GM21381 (cell line): ENCODE measurements at regions not wholly inside any gene's neighbourhood (a gene's known extent, or its start where the extent isn't known, plus 50 kb on each side); places are given as distances from the start of the nearest gene placed in this dataset.
A peak's percentile ranks its signal among the peaks of the same experiment; 100 is the strongest.
"Not testable (repeated sequence)": the region's sequence is repeated elsewhere in the genome, so short reads cannot be mapped to it uniquely, and the experiment has no call there.

Experiments used
- ATAC-seq: cut with Tn5 transposase; IDR thresholded peaks from one replicate; pipeline ENCODE4 v1.9.1; 2021; ENCODE audit warnings: mild to moderate bottlenecking, moderate library complexity; ENCODE audit not compliant: unreplicated experiment

DNA sequence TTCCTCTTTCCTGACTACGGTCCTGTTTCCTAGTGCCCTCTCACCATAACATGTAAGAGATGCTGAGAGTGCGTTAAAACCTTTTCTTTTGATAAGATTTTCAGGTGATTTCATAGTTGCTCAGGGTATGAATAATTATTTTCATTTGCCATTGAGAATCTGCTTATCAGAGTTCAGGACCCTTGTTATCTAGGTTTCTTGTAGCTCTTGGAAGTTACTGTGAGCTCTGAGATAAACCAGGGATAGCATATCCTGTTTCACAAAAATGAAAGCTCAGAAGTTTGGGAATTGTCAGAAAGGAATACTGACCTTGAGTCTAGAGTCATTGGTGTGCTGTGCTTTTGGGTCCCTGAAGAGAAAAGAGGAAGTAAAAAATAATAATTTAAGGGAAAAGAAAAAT is 76.8 kb upstream of the PRKG1 start:
- no peak for ATAC-seq

DNA sequence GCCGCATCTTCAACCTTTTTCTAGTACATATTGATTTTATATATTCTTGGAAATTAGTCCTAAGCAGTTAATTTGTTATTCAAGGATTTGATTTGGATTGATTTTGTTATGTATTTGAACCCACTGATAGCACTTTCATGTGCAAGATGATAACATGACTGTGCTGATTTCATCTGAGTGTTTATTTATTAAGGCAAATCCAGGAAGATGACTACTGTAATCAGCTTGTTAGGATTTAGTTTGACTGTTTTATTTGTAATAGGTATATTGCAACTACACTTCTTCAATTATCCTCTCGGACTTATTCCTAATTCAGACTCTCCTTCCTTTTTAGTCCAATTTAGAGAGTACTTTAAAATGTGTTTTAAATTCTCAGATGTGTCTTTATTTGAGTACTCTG is 75.1 kb upstream of the PRKG1 start:
- ATAC-seq, result no peak

DNA sequence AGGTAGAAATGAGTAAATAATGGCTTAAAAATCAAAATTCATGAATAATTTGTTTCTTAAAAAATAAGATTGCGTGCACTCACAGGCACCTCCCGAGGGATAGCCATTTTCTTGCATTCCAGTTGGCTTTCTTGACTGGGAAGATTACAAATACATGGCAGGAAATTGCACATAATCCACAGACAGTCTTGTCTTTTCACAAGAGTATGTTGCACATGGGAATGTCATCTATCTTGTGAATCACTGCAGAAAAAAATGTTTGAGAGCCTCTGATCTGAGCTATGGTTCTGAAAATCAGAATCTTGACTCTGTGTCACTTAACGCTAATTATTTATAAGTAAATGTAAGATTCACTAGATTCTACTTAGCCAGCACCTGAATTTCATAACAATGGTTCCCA is 74.1 kb upstream of the PRKG1 start:
- ATAC-seq, result no peak

DNA sequence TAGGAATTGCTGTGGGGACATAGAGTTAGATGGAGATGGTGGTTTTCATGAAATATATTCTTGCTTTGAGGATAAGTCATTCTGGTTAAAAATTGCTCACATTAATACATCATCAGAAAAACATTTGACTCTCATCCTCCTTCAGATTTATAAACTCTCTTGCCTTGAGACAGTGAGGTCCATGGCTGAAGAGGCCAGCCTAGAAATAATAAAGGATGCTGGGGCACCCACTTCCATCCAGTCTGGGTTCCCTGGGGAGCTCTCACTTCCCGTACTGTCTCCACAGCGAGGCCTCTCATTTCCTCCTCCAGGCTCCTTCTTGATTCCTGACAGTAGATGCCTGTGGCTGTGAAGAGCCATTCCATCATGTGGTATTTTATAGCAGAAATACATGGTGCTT is 73.3 kb upstream of the PRKG1 start:
- ATAC-seq, result no peak

DNA sequence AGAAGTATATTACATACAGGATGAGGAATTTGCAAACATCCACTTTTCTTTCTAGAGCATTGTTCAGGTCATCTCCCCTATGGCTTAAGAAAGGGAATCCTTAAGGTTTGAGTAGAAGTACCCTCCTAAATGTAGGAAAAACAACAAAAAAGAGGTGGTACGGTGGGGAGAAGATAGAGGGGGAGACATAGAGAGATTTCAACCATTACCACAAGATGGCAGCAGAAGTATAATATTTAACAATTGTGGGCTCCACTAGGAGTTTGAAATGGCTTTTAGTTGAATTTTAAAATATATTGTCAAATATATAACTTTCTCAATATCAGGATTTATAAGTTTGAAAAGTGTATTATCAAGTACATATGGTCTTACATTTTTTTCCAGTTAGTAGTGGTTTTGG is 72.7 kb upstream of the PRKG1 start:
- no peak for ATAC-seq

DNA sequence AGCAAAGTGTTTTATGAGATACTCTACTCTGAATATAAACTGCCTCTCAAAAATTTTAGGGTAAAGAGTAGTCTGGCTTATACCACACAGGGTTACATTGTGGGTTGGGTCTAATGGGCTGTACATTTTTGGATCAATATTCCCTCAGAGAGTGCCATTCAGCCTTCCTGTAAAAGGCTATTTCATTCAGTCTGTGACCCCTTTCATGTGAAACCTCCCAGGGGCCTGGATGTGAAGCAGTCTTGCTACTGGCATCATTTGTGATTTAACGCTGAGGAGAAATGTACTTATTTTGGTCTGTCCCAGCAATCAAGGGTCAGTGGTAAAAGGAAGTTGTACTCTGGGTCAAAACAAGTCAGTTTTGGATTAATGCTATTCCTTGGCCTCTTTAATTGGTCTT is 71.8 kb upstream of the PRKG1 start:
- no peak for ATAC-seq

GRCh38 chr10:51004776-51005175 is 69.5 kb upstream of the PRKG1 start:
- ATAC-seq, result no peak

DNA sequence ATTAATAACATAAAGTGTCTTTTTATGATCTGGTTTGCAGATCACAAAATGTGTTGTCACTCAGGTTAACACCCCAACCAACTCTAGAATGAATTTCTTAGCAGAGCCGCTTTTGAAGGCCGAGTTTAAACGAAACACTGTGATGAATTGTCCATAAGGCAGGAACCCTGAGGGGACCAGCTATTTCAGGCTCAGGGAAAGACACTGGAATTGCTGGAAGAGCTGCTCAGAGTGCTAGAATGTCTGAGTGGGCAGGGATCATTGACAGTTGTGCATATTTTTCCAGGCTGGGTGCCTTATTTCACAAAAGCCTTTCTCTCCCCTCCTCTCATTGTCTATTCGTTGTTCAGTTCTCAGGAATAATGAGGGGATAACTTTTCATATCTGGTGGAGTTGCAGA is 68.7 kb upstream of the PRKG1 start:
- ATAC-seq, result no peak

DNA sequence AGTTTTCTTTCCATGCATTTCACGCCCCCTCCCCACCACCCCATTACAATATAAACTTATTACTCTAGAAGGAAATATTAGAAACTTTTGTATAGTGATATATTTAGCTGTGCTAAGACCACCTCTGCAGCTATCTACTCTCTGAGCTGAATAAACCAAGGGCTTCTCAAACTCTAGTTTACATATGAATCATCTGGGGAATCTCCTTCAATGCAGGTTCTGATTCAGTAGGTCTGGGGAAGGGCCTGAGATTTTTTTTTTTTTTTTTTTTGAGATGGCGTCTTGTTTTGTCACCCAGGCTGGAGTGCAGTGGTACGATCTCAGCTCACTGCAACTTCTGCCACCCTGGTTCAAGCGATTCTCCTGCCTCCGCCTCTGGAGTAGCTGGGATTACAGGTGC is 67.6 kb upstream of the PRKG1 start:
- no peak for ATAC-seq

DNA sequence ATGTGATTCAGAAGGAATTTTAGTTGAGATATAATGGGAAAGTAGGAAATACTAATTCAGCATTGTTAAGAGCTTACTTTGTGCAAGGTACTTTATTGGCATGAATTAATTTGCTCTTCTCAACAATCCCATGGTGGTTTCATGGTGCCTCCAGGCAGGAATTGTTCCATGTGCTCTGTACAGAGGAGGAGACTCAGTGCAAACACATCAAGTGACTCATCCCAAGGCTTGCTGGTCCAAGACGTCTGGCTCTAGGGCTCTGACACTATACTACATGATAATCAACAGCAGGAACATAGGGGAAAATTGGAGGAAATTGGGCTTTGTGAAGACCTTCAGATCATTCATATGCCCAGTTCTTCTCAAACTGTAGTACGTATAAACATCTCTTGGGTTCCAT is 66.5 kb upstream of the PRKG1 start:
- no peak for ATAC-seq

- no peak for ATAC-seq
Measured at GRCh38 chr10:51008346-51008745, 65.9 kb upstream of the PRKG1 start.

DNA sequence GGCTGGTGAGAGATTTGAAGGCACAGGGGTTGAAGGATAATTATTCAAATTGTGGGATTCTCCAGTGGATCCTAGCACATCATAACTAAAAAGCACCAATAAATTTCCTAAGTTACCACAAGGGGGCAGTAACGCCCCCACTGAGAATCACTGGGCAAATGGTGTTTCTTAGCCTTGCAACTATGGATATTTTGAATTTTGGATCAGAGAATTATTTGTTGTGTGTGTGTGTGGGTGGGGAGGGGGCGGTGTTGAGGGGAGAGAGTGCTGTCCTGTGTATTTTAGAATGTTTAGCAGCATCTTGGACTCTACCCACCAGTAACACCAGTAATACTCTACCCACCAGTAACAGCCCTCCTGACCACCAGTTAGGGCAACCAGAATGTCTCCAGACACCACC is 63.3 kb upstream of the PRKG1 start:
- peak; percentile 52 for ATAC-seq

GRCh38 chr10:51012073-51012472 is 62.2 kb upstream of the PRKG1 start:
- ATAC-seq, result no peak

DNA sequence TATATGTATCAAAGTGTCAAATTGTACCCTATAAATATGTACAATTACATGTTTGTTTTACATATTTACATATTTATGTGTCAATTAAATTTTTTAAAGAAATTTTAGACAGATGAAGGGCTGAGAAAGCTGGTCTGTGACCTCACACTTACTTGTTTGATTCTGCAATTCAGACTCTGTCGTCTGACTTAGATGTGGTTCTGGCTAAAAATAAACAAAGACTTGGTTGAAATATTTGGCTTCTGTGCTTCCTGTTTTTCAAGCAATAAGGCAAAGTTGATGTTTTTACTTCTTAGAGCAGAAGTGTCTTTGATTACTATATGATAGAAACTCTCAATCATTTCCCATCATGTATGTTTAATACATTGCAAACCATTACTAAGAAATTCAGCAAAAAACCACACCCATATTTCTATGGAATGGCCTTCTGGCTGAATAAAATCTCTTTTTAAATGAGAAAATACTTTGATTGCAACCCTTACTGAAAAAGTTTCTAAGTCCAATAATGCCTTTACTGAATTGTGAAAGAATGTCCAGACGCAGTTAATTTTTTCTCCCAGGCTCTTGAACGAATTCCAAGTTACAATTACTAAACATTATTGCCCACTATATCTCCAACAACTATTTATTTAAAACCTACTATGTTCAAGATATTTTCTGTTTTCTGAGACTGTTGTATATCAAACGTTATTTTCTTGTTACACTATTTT is 59.5 kb upstream of the PRKG1 start:
- no peak for ATAC-seq

GRCh38 chr10:51015390-51015754 is 58.9 kb upstream of the PRKG1 start:
- not testable (repeated sequence) for ATAC-seq

- ATAC-seq, result no peak
Measured at GRCh38 chr10:51020200-51020599, 54.1 kb upstream of the PRKG1 start.

DNA sequence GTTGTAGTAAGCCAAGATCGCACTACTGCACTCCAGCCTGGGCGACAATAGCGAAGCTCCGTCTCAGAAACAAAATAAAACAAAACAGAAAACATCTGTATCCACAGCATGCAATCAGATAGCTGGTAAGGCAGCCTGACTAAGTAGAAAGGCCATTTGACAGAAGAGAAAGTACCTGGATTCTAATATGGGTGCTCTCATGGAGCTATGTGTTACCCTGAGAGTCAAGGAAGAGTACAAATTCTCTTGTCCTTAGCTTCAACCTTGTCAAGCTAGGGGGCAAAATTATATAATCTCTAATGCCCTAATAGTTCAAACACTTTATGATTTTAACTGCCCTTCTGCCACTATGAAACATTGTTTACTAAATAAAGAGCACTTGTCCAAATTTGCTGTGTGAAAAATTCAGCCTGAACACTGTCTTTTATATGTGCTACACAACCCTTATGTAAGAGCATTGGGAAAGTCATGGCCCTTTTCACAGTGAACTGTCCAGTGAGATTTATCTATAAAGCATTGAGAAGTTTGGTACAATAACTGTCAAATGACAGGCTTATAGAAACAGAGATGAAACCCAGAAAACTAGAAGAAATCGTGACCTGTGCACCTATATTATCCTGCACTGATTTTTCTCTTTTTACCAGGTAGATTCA is 51.2 kb upstream of the PRKG1 start:
- ATAC-seq, result no peak

DNA sequence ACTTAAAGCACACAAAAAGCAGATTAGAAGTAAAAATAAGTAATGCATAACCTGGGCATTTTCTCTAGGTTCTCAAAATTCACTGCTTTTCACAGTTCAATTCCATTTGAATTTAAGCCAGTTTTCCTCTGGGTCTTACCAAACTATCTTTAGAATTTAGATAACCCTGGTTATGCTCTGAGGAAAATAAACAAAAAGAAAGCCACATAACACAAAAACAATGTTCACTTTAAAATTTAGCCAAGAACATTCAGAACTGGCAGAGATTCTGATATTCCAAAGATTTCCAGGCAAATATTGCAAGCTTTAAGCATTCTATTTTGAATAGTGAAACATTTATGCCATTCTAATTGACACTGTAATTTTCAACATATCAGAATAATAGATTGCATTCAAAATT is 50.7 kb upstream of the PRKG1 start:
- ATAC-seq, result no peak
